Lung (tissue), 11 donors: ENCODE measurements at regions not wholly inside any gene's neighbourhood (a gene's known extent, or its start where the extent isn't known, plus 50 kb on each side); places are given as distances from the start of the nearest gene placed in this dataset.

Experiments used
- ATAC-seq: fragments of 200-7000 bp; cut with Tn5 transposase; one replicate; pipeline ENCODE4 v1.9.1; 2020; ENCODE audit warnings: moderate number of reproducible peaks; ENCODE audit not compliant: insufficient read depth, low FRiP score
- DNase-seq, 3 donors: peaks; one replicate each; pipeline ENCODE4 v3.0.0-alpha.2; 2013 to 2017
- H3K27ac ChIP-seq, 2 donors: one replicate each; pipeline ENCODE4 v1.5.1; 2013; ENCODE audit warnings: mild to moderate bottlenecking in 2 of 2, moderate library complexity in 2 of 2, control low read depth in 1 of 2, inconsistent platforms in 1 of 2, low read depth in 1 of 2, low read length in 1 of 2
- H3K27me3 ChIP-seq, 3 donors: one replicate each; pipeline ENCODE4 v1.5.1; 2013; ENCODE audit warnings: low read length in 2 of 3; ENCODE audit not compliant: control insufficient read depth in 3 of 3, insufficient read depth in 3 of 3
- H3K36me3 ChIP-seq, 4 donors: one replicate each; pipeline ENCODE4 v1.5.1; 2013; ENCODE audit warnings: low read length in 4 of 4, mild to moderate bottlenecking in 1 of 4, moderate library complexity in 1 of 4; ENCODE audit not compliant: control insufficient read depth in 4 of 4, insufficient read depth in 4 of 4
- H3K4me1 ChIP-seq, 5 donors: one replicate each; pipeline ENCODE4 v1.5.1; 2013; ENCODE audit warnings: low read length in 5 of 5, mild to moderate bottlenecking in 2 of 5, moderate library complexity in 1 of 5; ENCODE audit not compliant: control insufficient read depth in 5 of 5, insufficient read depth in 5 of 5
- H3K4me3 ChIP-seq: one replicate; pipeline ENCODE4 v1.5.1; 2013; ENCODE audit warnings: mild to moderate bottlenecking, control low read depth, moderate library complexity
- H3K9ac ChIP-seq, 2 donors: one replicate each; pipeline ENCODE4 v1.5.1; 2013; ENCODE audit warnings: low read length in 2 of 2, control low read depth in 1 of 2; ENCODE audit not compliant: insufficient read depth in 1 of 2
- H3K9me3 ChIP-seq, 4 donors: one replicate each; pipeline ENCODE4 v1.5.1; 2013; ENCODE audit warnings: low read length in 3 of 4, mild to moderate bottlenecking in 1 of 4, moderate library complexity in 1 of 4; ENCODE audit not compliant: control insufficient read depth in 4 of 4, insufficient read depth in 3 of 4
- CTCF ChIP-seq: IDR thresholded peaks from 2 replicates; pipeline ENCODE4 v1.5.1; 2012; ENCODE audit warnings: mild to moderate bottlenecking; ENCODE audit errors: control extremely low read depth, extremely low read depth
- WGBS, 2 donors: extraction: QIAGEN DNeasy Blood & Tissue Kit; methylation state at CpG; one replicate each; pipeline ENCODE4 v1.1.7; 2013; 5-methylcytosine and 5-hydroxymethylcytosine counted together
- donor health status: control.
- donor health status: control.
- donor health status: Bipolar disorder and iron deficiency.
- donor health status: healthy.
- donor health status: DM: yes; HTN: yes; CAD: no.

GRCh38 chr9:73474002-73474600 lies 322.4 kb downstream of the ANXA1 start:
- Histone ChIP-seq H3K36me3 (peaks cover 0 to 2% (median 0%) of the 10 kb centered on the region in 4 donors), H3K9ac (no peak overlapping the region), H3K4me1 (no peaks in the 10 kb centered on the region), H3K9me3 (peaks cover 0 to 7% (median 0%) of the 10 kb centered on the region in 4 donors), H3K4me3 (no peak overlapping the region), H3K27ac (no peak overlapping the region), H3K27me3 (no peaks in the 10 kb centered on the region)
- ATAC-seq (no peak), DNase-seq (no peak)
- no peak for TF ChIP-seq CTCF
- 87 to 90% methylated on average over 14 of the region's 14 CpGs for WGBS, 2 donors

GRCh38 chr9:73474625-73475024 lies 323.0 kb downstream of the ANXA1 start:
- no peak overlapping the region for H3K27ac ChIP-seq
- no peak overlapping the region for H3K4me3 ChIP-seq
- H3K27me3 ChIP-seq = no peaks in the 10 kb centered on the region
- H3K36me3 ChIP-seq = peaks cover 0 to 2% (median 0%) of the 10 kb centered on the region in 4 donors
- H3K9me3 ChIP-seq = peaks cover 0 to 7% (median 0%) of the 10 kb centered on the region in 4 donors
- H3K4me1 ChIP-seq = no peaks in the 10 kb centered on the region
- DNase-seq (no peak), ATAC-seq (no peak)
- WGBS, 2 donors = 93 to 94% methylated on average over 20 of the region's 20 CpGs
- TF ChIP-seq CTCF = no peak
- H3K9ac ChIP-seq = no peak overlapping the region

GRCh38 chr9:73494894-73495293 lies 343.2 kb downstream of the ANXA1 start:
- H3K9ac ChIP-seq = no peak overlapping the region
- no peak overlapping the region for H3K4me3 ChIP-seq
- no peak for TF ChIP-seq CTCF
- no peak for ATAC-seq
- H3K4me1 ChIP-seq = no peaks in the 10 kb centered on the region
- H3K36me3 ChIP-seq = no peaks in the 10 kb centered on the region
- no peaks in the 10 kb centered on the region for H3K27me3 ChIP-seq
- H3K9me3 ChIP-seq = peaks cover 0 to 8% (median under 1%) of the 10 kb centered on the region in 4 donors
- no peak overlapping the region for H3K27ac ChIP-seq
- no peak for DNase-seq
- 91 to 95% methylated on average over 5 of the region's 5 CpGs for WGBS, 2 donors

GRCh38 chr9:73497796-73498195 lies 346.1 kb downstream of the ANXA1 start:
- 61 to 67% methylated on average over 2 of the region's 2 CpGs for WGBS, 2 donors
- no peak for DNase-seq

More at GRCh38 chr9:73497796-73498195, 346.1 kb downstream of the ANXA1 start:
- H3K9me3 ChIP-seq = peaks cover 0 to 3% (median under 1%) of the 10 kb centered on the region in 4 donors
- no peak overlapping the region for H3K27ac ChIP-seq
- no peak overlapping the region for H3K9ac ChIP-seq
- no peak for ATAC-seq
- H3K27me3 ChIP-seq = no peaks in the 10 kb centered on the region
- H3K4me1 ChIP-seq = no peaks in the 10 kb centered on the region
- H3K36me3 ChIP-seq = no peaks in the 10 kb centered on the region
- no peak overlapping the region for H3K4me3 ChIP-seq
- TF ChIP-seq CTCF = no peak
